ENCODE measurements at regions not wholly inside any gene's neighbourhood (a gene's known extent, or its start where the extent isn't known, plus 50 kb on each side); places are given as distances from the start of the nearest gene placed in this dataset.

DNA sequence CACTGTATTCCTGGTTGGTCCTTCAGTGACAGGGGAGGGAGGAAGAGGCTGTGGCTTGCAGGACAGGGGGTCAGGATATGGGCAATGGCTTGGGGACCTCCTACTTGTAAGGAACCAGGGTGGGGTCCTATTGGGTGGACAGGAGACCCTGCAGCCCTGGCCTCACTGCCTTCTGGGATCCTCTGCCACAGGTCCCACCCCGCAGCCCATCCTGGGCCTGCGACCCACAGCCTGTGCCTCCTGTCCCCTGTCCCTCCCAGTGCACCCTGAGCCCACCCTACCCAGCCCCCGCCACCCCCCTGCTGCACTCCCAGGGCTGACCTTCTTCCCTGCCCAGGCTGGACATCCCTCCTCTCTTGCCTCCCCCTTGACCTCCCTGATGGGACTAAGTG is 58.7 kb upstream of the MYL10 start:
- intact Hi-C loops (cut with micrococcal nuclease), result loop anchor here (1.0 to 2.0 kb wide), 3 partner anchors 127 to 585 kb away; no protein-coding TSS in a partner anchor
- Histone ChIP-seq H3K9ac (ENCODE audit: low read length) (peak overlapping the region; percentile 38; the same call in 1 of the 2 replicates), H3K9me2 (replicated peaks; ENCODE audit: low read length) (no peaks in the 10 kb centered on the region), H3K79me2 (ENCODE audit: low read length) (no peaks in the 10 kb centered on the region), H3F3A (ENCODE audit: low read length, unreplicated experiment) (no peaks in the 10 kb centered on the region), H2AFZ (ENCODE audit: low read length) (peak overlapping the region; percentile 74), H3K36me3 (ENCODE audit: low read depth, low read length) (no peaks in the 10 kb centered on the region), H3K9me3 (ENCODE audit: low read length) (no peaks in the 10 kb centered on the region), H3K4me1 (ENCODE audit: insufficient read depth, low read length) (no peaks in the 10 kb centered on the region), H3K27me3 (ENCODE audit: low read length) (no peaks in the 10 kb centered on the region), H3K4me2 (ENCODE audit: low read length) (peak overlapping the region; percentile 77), H3K4me3 (ENCODE audit: low read length) (peak overlapping the region; percentile 40), H3K27ac (ENCODE audit: low read length) (no peak overlapping the region), H4K20me1 (ENCODE audit: low read length) (no peaks in the 10 kb centered on the region)
- POLR2A ChIA-PET (ENCODE audit: unreplicated experiment), result interaction anchor here (0.6 kb wide), 1 partner anchor 66 kb away, joined by 3 read pairs; no protein-coding TSS in a partner anchor
- BruUV-seq (replicated peaks), result no TSS peak
- DNase-seq, result no peak
- no peak for ATAC-seq
- CTCF ChIA-PET, result no interaction called here
- TF ChIP-seq, protein P1, sequence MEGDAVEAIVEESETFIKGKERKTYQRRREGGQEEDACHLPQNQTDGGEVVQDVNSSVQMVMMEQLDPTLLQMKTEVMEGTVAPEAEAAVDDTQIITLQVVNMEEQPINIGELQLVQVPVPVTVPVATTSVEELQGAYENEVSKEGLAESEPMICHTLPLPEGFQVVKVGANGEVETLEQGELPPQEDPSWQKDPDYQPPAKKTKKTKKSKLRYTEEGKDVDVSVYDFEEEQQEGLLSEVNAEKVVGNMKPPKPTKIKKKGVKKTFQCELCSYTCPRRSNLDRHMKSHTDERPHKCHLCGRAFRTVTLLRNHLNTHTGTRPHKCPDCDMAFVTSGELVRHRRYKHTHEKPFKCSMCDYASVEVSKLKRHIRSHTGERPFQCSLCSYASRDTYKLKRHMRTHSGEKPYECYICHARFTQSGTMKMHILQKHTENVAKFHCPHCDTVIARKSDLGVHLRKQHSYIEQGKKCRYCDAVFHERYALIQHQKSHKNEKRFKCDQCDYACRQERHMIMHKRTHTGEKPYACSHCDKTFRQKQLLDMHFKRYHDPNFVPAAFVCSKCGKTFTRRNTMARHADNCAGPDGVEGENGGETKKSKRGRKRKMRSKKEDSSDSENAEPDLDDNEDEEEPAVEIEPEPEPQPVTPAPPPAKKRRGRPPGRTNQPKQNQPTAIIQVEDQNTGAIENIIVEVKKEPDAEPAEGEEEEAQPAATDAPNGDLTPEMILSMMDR (conservative IDR thresholded peaks at IDR 0.05; ENCODE audit: low read depth, low read length), result no peak
- TF ChIP-seq EZH2 (IDR thresholded peaks at IDR 0.05; ENCODE audit: low read length, unreplicated experiment) (no peak), EZH2phosphoT487 (IDR thresholded peaks at IDR 0.05; ENCODE audit: borderline replicate concordance, low read length) (no peak)

DNA sequence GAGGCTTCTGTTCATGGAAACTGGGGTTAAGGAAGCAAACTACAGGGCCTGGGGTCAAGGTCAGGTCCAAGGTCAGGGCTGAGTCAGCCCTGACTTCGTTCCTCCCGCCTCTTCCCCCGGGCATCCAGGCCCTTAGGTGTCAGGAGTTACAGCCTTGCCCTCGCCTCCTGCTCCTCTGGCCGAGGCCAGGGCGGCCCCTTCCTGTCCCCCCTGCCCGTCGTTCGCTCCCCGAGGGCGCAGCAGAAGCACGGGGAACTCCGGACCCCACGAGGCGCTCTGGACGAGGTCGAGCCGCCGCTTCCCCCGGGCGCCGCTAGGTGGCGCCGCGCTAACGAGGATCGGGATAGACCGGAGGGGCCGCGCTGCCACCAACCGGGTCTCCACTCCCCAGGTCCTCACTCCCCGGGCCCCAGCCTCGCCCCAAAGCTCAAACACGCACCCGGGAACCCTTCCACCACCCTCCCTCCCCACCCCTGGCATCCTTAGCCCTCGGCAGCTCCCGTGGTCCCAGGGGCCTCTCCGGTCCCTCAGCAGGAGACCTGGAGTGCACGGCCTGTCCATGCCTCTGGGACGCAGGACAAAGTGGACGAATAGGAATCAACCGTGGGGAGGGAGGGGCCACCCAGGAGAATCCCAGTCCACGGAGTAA is 59.2 kb upstream of the MYL10 start:
- Histone ChIP-seq H3K4me1 (ENCODE audit: insufficient read depth, low read length) (no peaks in the 10 kb centered on the region), H4K20me1 (ENCODE audit: low read length) (no peaks in the 10 kb centered on the region), H3F3A (ENCODE audit: low read length, unreplicated experiment) (no peaks in the 10 kb centered on the region), H3K9me3 (ENCODE audit: low read length) (no peaks in the 10 kb centered on the region), H3K27ac (ENCODE audit: low read length) (no peak overlapping the region), H3K79me2 (ENCODE audit: low read length) (no peaks in the 10 kb centered on the region), H3K9me2 (replicated peaks; ENCODE audit: low read length) (no peaks in the 10 kb centered on the region), H3K4me3 (ENCODE audit: low read length) (peak overlapping the region; percentile 40), H3K27me3 (ENCODE audit: low read length) (no peaks in the 10 kb centered on the region), H3K4me2 (ENCODE audit: low read length) (peak overlapping the region; percentile 77), H2AFZ (ENCODE audit: low read length) (peak overlapping the region; percentile 74), H3K9ac (ENCODE audit: low read length) (peak overlapping the region; percentile 38), H3K36me3 (ENCODE audit: low read depth, low read length) (no peaks in the 10 kb centered on the region)
- no TSS peak for BruUV-seq (replicated peaks)
- ChIA-PET CTCF (interaction anchor here (0.6 kb wide), 2 partner anchors 100 to 1043 kb away, joined by 3 to 6 read pairs; no protein-coding TSS in a partner anchor), POLR2A (ENCODE audit: unreplicated experiment) (no interaction called here)
- TF ChIP-seq, protein P1 (conservative IDR thresholded peaks at IDR 0.05; ENCODE audit: low read depth, low read length), result peak; percentile 82
- no peak for TF ChIP-seq EZH2 (IDR thresholded peaks at IDR 0.05; ENCODE audit: low read length, unreplicated experiment)
- DNase-seq, result peak; percentile 70
- peak; percentile 94 for ATAC-seq
- intact Hi-C loops (cut with micrococcal nuclease), result loop anchor here (1.0 to 2.0 kb wide), 3 partner anchors 126 to 584 kb away; no protein-coding TSS in a partner anchor
